CD4-positive, alpha-beta T cell treated with Interleukin-12 subunit alpha and Interleukin-12 subunit beta, for 1 hour (primary cell): ENCODE measurements at regions not wholly inside any gene's neighbourhood (a gene's known extent, or its start where the extent isn't known, plus 50 kb on each side); places are given as distances from the start of the nearest gene placed in this dataset.

ENCODE experiments used
- DNase-seq: peaks from one replicate; pipeline ENCODE4 v3.0.0-alpha.2; 2020

DNA sequence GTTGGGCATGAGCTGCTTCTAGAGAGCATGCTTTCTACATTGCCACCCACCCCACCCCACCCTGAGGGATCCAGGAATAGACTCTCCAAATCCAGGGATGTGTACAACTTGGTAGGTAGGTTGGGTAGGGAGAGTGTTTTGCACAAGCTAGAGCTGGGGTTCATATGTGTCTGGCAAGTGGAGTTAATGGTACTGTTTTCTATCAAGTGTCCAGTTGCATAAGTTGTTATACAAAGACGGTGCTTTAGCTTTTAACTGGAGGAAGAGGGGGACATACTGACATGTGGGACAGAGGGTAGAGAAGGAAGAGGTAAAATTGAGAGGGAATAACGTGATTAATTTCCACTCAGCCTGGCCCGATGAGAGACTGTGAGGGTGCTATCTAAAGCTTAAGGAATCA is 51.0 kb upstream of the TNC start:
- no peak for DNase-seq

DNA sequence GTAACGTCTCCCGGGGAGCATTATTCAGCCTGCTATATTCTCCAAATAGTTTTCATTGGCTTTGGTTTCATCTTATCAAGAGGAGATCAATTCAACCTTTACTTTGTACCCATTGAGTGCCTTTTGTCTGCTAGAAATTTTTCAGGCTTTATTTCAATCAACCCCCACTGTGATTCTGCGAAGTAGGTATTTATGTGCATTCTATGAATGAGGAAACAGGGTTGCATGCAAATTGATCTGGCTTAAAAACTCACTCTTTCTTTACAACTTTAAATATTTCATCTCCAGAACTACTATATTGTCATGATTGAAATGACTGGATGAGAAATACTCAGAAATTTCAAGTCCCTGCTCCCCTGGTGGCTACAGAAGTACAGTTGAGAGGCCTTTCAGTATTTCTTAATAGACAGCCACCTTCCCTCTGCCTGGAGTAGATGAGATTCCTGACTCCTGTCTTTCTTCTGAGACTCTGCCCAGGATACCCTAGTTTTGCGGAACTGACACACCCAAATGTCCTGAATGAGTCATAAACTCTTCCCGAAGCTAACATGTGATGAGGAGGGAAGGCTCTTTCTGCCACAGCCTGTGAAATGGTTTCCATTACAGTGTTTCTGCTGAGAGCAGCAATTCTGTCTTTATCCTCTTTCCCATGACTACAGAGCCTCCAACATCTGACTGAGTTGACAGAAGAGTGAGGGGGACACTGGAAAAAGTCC is 52.6 kb upstream of the TNC start:
- DNase-seq, result no peak

DNA sequence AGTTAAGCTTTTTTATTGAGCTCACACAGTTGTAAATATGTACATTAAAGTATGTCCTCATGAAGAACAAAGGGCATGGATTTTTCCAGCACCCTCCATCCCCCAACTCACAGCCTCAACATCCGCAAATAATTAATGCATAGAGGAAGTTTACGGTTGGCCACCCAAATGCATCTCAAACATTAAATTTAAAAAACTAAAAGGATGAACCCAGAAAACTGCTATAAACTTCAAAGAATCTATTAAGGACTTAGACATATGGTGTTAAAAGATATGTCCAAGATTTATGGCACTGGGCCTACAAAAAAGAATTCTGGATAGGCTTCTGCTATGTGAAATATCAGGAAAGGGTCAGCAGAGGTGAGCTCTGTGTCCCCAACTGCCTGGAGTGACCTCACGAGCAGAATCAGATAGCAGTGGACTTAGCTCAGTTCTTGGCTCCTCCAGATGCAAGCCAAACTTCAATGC is 54.0 kb upstream of the TNC start:
- DNase-seq, result no peak

DNA sequence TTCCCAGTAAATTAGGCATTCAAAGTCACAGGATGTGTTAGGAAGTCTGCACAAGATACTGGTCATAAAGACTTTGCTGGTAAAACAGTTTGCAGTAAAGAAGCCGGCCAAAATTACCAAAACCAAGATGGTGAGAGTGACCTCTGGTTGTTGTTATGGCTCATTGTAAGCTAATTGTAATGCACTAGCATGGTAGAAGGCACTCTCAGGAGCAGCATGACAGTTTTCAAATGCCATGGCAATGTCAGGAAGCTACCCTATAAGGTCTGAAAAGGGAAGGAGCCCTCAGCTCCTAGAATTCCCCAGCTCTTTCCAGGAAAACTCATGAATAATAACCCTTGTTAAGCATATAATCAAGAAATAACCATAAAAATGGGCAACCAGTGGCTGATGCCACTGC is 64.3 kb upstream of the TNC start:
- no peak for DNase-seq

DNA sequence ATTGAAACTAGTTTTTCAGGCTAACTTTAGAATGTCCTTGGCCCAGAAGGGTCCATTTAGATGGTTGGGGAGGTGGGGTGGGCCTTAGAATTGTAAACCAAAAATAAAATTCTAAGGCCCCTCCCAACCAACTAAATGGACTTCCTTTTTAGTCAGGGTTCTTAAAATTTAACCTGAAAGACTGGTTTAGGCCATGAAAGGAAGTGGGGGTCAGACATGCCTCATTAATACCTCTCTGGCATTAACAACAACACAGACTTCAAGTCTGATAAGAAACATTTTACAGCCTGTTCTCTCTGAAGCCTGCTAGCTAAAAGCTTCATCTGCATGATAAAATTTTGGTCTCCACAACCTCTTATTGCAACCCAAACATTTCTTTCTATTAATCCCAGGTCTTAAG is 65.5 kb upstream of the TNC start:
- no peak for DNase-seq

DNA sequence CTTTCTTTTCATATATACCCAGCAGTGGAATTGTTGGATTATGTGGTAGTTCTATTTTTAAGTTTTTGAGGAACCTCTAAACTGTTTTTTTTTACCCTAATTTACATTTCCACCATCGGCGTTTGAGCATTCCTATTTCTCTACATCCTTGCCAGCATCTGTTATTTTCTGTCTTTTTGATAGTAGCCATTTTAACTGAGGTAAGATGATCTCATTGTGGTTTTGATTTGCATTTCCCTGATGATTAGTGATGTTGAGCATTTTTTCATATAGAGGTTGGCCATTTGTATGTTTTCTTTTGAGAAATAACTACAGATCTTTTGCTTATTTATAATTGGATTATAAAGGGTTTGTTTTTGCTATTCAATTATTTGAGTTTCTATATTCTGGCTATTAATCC is 71.7 kb upstream of the TNC start:
- no peak for DNase-seq

DNA sequence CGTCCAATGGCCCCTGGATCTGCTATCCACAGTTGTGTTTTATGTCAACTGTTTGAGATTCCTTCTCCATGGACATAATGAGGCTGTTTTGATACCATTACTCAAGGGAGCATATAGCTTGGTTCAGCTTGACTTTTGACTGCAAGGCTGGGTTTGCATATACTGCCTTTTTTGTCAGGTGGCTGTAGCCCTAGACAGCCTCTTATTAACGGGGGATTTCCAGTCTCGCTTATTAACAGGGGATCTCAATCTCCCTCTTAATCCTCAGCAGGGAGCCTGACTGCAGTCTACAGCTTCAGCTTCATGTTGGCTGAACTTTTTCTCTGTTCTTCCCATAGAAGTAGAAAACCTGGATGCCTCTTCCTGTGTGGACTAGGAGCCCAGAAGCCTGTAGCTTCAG is 73.7 kb upstream of the TNC start:
- DNase-seq, result no peak

DNA sequence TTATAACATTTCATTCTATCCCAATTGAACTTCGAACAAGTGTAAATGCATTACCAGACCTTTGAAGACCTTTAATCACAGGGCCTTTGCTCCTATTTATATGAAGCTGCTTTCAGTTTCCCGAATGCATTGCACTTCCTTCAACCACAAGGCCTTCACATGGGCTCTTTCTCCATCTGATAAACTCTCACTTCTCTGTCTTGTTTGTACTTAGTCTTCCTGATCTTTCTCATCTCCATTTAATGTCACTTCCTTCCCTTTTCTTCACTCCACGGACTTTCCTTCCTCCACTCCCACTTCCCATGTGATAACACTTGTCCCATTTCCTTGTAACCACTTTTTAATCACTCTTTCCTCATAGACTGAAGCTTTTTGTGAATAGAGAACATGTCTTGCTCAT is 74.3 kb upstream of the TNC start:
- no peak for DNase-seq

DNA sequence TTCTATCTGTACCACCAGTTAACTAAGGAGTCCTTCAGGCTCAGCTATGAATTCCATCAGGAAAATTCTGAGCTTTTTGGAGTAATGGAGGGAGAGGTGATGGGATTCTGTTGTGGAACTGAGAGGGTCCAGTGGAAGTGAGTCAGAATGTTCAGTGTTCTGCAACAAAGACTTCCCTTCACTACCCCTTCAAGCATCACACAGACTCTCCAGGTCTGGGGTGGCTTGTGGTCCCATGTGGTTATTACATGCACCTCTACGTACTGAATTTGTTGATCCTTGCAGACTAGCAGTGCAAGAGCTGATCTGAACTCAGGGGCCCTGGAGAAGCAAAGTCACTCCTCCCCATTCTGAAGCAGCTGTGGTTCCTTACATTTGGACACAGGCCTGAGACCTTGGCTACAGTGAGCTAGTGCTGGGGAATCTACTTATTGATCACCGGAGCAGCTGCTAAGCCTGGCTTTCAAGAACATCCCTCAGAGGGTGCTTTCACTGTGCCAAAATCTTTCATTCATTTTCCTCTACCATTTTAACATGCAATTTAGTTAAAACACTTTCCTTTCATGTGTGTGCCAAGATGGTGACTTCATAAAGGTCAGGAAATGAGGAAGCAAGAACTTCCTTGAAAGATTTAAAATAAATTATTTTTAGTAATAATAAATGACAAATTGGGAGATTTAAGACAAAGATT is 75.0 kb upstream of the TNC start:
- DNase-seq, result no peak

DNA sequence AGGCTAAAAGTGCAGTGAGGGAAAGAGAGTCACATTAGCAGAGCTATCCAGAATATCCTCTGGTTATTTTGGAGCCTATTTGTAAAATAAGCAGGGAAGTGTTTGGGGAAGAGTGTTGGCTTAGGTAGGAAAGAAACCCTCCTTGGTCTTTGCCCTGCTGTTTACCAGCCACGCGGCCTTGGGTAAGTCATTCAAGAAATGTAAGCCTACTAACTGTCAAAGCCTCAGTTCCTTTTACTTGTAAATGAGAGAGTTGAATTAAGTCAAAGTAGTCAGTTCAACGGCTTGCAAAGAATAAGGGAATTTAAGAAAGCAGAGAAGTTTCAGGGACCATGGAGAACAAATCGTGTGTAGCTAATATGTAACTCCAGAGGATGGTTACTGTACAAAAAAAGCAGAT is 75.8 kb upstream of the TNC start:
- DNase-seq, result no peak

DNA sequence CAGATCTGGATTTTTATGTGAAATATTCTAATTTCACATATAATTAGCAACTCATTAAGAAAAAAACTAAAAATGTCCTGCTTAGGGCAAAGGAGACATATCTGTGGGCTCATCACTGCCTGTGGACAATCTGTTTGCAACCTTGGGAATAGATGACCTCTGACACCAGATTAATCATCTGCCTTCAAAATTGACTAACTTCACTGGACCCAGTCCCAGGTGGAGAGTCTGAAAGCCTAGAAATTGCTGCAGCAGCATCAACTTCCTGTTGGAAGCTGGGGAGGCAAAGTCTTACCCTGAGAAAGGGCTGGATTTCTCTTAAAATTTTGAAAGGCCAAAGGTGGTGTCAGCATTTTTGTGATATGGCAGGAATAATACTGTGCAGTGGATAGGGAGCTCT is 76.3 kb upstream of the TNC start:
- DNase-seq, result no peak

DNA sequence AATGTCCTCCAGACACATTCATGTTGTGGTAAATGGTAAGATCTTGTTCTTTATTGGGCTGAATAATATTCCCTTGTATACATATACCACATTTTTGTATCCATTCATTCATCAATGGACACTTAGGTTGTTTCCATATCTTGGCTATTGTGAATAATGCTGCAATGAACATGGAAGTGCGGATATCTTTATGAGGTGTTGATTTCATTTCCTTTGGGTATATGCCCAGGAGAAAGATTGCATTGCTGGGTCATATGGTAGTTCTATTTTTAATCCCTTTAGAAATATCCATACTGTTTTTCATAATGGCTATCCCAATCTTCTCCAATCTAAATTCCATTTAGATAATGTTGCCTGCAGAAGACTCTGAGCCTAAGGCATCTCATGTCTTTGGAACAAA is 78.0 kb upstream of the TNC start:
- no peak for DNase-seq

DNA sequence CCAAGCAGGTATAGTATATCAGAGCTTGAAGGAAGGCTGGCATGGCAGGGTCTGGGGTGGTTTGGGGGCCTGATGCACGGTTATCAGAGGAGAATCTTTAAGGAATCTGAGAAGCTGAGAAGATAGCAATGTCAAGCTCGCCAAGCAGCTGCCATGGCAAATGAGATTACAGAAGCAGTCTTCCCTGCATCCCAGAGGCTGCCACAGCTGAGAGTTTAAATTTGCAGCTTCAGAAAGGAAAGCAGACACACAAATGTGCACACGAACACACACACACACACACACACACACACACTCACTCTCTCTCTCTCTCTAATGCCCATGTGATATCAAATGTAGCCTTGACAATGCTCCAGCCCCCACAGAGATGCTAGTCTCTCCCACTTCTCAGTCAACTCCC is 79.0 kb upstream of the TNC start:
- DNase-seq, result no peak

DNA sequence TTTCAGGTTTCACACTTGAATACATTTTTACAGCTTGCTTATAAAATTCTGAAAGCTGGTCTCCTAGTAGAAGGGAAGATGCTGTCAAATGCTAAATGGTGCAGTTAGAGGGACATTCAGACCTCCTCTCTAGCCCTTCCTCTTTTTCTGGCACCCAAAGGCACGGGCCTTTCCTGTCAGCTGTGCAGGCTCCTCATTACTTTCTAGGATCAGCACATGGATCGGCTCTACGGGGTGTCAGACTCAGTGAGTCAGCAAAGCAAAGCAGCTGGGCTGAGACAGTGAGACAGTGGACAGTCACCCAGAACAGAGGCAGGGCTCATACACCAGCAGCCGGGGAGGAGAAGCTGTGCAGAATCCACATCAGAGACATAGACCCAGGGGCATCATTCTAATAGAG is 80.0 kb upstream of the TNC start:
- no peak for DNase-seq

DNA sequence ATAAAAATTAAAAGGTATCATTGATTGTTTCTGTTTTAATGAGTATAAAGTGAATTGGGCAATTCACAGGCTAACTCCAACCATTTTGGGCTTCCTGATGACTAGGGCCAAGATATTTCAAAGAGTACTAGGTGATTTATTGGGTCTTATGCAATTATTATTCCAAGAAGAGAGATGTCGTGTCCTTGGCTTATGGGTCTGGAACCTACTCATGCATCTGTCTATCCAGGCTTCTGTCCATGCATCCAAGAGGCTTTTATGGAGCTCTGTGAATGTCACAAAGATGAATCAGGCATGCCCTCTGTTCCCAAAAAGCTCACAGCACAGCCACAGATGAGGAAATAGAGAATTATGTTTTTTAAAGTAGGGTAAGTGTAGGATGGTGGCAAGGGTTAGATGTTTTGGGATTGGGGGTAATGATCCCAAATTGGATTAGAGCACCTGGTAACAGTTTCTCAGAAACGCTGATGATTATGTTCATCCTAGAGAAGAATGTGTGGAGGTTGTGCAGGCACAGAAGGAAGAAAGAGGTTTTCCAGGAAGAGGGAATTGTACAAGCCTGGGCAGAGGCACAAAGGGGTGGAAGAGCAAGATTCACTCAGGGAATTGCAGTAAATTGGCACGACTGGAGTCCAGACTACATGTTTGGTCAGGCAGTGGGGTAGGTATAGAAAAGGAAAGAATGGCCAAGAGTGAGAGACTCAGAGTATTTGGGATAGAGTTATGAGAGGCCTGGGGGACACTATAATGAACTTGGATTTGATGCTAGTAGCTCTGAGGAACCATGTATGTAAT is 83.0 kb upstream of the TNC start:
- DNase-seq, result no peak

DNA sequence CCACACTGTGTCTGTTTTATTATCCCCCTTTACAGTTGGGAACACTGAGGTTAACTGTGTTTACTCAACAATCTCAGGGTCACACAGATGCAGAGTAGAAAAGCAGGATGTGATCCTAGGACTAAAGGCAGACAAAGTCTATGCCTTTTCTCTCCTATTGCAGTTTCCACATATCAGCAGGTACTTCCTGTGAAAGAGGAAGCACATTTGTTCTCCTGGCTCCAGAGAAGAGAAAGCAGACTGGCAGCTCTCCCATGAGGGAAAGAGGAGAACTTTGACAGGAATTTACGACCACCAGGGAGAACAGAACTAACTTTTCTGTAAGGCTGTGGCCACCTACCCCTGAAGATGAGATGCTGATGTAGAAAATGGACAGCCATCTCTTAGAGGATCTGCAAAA is 84.2 kb upstream of the TNC start:
- no peak for DNase-seq

DNA sequence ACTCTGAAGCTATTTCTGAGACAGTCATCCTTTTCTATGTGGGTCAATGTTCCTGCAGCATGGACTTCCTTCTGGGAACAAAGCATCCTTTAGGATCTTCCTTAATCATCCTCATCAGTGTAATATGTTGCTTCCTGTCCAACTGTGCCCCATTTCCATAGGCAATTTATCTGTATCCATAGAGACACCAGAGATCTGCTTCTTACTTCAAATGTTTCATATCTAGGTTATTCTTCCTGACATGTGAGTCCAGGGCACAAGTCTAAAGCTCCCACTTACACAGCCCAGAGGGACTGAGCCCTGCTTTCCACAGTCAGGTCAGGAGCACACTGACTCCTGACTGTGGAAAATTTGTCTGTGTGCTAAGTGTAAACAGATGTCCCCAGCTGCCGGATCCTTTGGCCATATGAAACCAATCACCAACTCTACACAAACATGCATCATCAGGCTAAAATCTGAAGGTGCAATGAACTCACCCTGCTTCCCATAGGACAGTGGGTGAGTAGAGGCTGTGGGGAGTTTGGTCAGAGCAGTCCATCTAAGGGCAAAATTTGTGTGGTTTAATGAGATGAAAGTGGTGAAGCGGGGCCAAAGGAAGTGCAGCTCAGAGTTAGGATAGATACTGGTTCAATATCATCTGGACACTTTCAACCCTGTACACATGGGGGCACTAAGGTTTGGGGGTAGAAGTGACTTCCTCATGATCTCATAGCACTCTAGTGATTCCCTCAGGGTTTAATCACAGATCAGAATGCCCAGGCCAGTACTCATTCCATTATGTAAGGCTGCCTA is 85.2 kb upstream of the TNC start:
- DNase-seq, result no peak

DNA sequence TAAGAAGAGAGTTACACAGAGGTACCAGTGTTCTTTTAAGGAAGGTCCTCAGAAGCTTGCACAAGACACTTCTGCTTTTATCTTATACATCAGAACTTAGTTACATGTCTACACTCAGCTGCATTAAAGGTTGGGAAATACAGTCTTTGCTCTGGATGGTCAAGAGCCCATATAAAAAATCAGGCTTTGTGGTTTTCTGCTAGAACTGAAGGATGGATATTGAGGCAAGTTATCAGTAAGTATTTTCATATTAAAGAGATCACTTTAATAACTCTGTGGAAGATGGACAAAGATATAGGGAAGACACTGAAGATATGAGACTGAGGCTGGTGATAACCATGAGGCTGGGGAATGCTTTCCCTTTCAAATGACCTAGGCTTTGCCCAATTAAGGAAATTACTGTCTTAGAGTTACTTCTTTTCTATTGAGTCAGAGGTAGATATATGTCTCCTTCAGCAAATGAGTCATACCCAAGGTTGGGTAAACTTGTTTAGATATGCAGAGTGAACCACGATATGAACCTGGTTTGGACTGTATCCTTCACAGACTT is 87.0 kb upstream of the TNC start:
- DNase-seq, result no peak

DNA sequence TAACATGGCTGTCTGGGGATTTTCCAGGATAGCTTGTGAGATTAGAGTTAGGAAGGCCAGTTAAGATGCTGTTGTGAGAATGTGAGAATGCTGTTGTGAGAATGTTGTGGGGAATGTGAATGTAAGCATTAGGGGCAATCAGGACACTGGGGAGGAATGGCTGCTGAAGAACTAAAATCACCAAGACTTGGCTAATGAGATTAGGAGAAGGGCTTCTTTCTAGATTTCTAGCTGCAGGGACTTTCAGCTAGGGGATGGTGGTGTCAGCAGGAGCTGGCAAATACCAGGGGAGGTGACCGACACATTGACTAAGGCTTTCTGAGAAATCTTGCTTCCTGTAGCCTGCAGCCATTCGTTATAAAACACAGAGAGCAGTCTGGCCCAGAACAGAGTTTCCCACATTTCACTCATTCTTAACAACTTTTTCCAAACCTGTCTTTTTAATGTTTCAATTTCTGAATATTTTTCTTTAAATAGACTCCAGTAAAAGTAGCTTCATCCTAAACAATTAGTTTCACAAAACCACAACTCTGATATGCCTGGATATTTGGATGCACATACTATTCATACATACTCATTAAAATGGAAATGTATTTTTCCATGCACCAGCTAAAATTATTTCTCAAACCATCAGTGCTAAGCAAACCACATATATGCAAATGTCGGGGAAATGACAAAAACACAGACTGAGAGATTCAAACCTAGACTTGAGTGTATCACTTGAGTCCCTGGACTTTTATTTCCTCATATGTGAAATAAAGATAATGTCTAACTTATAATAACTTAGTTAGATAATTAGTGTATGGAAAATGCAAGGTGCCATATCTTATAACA is 89.3 kb upstream of the TNC start:
- no peak for DNase-seq

DNA sequence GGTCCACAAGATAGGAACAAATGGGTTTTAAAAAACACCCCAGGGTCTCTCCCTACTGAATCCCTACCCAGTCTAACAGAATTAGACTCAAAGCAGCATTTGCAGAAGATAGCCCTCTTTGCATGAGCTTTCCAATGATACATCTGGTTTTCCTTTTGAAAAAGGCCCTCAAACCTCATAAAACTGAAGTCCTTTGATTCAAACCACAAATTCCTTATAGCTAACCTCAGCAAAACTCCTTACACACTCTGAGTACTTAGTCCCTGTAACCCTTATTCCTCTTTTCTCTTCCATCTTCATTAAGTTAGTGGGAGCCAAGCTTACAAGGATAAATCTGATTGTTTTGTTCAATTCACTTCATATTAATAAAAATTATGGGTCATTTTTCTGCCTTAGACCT is 90.5 kb upstream of the TNC start:
- no peak for DNase-seq

DNA sequence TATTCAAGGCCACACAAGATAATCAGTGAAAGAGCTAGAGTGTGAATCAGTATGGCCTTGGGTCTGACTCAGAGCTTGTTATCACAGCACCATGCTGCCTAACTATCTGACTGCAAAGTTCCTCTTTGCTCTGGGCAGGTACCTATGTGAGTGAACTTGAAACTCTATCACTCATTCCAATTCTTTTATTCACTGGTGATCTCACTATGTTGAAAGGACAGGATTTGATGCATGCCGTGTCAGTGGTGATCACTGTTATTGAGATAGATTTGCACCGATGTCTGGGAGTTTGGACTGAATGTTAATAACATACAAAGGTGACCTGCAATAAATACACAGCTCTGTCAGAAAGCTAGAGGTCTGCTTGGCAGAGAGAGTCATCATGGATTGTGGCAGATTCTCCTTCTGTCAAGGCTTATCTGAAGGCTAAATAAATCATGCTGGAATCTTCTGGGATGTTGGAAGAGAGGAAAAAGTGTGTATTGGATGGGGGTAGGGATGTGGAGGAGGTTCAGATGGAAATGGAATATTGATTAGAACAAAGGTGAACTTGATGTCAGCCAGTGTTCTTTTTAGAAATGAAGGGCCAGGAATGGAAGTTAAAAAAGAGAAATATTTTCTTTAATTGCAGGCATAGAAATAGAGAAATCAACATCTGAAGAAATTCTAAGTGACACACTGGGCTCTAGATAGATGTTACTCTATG is 91.8 kb upstream of the TNC start:
- DNase-seq, result no peak
